KMS-11 (cell line): ENCODE measurements at regions not wholly inside any gene's neighbourhood (a gene's known extent, or its start where the extent isn't known, plus 50 kb on each side); places are given as distances from the start of the nearest gene placed in this dataset.

Source experiments
- H2AFZ ChIP-seq: fragments of 200-600 bp; sonication (generic); 2 replicates; pipeline ENCODE4 v1.6.1; 2016; ENCODE audit warnings: antibody characterized with exemption, mixed run types, low read depth
- H3K27ac ChIP-seq: fragments of 200-600 bp; sonication (generic); 2 replicates; pipeline ENCODE4 v1.6.1; 2016; ENCODE audit warnings: mild to moderate bottlenecking, mixed run types
- H3K27me3 ChIP-seq: fragments of 200-600 bp; sonication (generic); 2 replicates; pipeline ENCODE4 v1.6.1; 2017; ENCODE audit warnings: mild to moderate bottlenecking, low read depth, mixed run types, moderate library complexity; ENCODE audit not compliant: insufficient read depth
- H3K36me3 ChIP-seq: fragments of 200-600 bp; sonication (generic); 2 replicates; pipeline ENCODE4 v1.6.1; 2017; ENCODE audit warnings: mild to moderate bottlenecking, mixed run types; ENCODE audit not compliant: insufficient read depth
- H3K4me1 ChIP-seq: fragments of 200-600 bp; sonication (generic); 2 replicates; pipeline ENCODE4 v1.6.1; 2016; ENCODE audit warnings: mild to moderate bottlenecking, low read depth, mixed run types; ENCODE audit not compliant: poor library complexity, severe bottlenecking
- H3K4me2 ChIP-seq: fragments of 200-600 bp; sonication (generic); 2 replicates; pipeline ENCODE4 v1.7.0; 2016; ENCODE audit warnings: mild to moderate bottlenecking, mixed run types
- H3K4me3 ChIP-seq: fragments of 200-600 bp; sonication (generic); IDR thresholded peaks from 2 replicates; pipeline ENCODE4 v1.6.1; 2017; ENCODE audit warnings: low read depth, low read length, mixed read lengths; ENCODE audit not compliant: insufficient read depth
- H3K79me2 ChIP-seq: fragments of 200-600 bp; sonication (generic); 2 replicates; pipeline ENCODE4 v1.6.1; 2016; ENCODE audit warnings: low read depth, mixed run types; ENCODE audit not compliant: insufficient read depth
- H3K9ac ChIP-seq: fragments of 200-600 bp; sonication (generic); 2 replicates; pipeline ENCODE4 v1.6.1; 2016; ENCODE audit warnings: mild to moderate bottlenecking, mixed run types
- H4K20me1 ChIP-seq: fragments of 200-600 bp; sonication (generic); 2 replicates; pipeline ENCODE4 v1.6.1; 2016; ENCODE audit warnings: mild to moderate bottlenecking, mixed run types; ENCODE audit not compliant: insufficient read depth
- CTCF ChIP-seq: fragments of 200-600 bp; sonication (generic); conservative IDR thresholded peaks from 2 replicates; pipeline ENCODE4 v1.6.1; 2017; ENCODE audit warnings: low read depth, mild to moderate bottlenecking, antibody characterized with exemption, low read length, moderate library complexity, mixed read lengths

DNA sequence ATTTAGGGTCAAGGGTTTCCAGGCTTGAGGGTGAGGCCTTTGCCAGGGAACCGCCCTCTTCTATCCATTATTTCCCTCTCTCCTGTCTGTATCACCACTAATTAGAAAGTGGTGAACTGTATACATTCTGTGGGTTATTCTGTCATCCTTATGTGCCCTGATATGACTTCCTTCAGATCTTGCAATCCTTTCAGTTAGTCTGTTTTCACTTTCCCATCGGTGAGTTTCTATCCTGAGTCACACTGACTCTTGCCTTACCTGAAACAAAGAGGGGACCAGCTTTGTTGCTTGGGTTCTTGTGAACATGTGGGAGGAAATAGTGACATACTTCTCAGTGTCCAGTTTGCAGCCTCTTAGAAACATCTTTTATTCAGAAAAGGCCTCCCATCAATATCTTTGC is 205.4 kb upstream of the GHR start:
- H2AFZ ChIP-seq, result no peak overlapping the region
- H3K27ac ChIP-seq, result no peak overlapping the region
- no peak overlapping the region for H3K4me3 ChIP-seq
- no peaks in the 10 kb centered on the region for H3K27me3 ChIP-seq
- no peak overlapping the region for H3K4me2 ChIP-seq
- no peaks in the 10 kb centered on the region for H3K36me3 ChIP-seq
- TF ChIP-seq CTCF, result no peak
- H3K9ac ChIP-seq, result no peak overlapping the region
- H3K79me2 ChIP-seq, result no peaks in the 10 kb centered on the region
- no peaks in the 10 kb centered on the region for H3K4me1 ChIP-seq
- no peaks in the 10 kb centered on the region for H4K20me1 ChIP-seq

GRCh38 chr5:42225009-42225408 is 198.2 kb upstream of the GHR start:
- H3K9ac ChIP-seq, result no peak overlapping the region
- H3K36me3 ChIP-seq, result no peaks in the 10 kb centered on the region
- no peak overlapping the region for H3K4me3 ChIP-seq
- no peak overlapping the region for H3K27ac ChIP-seq
- TF ChIP-seq CTCF, result no peak
- H3K79me2 ChIP-seq, result no peaks in the 10 kb centered on the region
- no peaks in the 10 kb centered on the region for H4K20me1 ChIP-seq
- H2AFZ ChIP-seq, result no peak overlapping the region
- H3K27me3 ChIP-seq, result no peaks in the 10 kb centered on the region
- no peaks in the 10 kb centered on the region for H3K4me1 ChIP-seq
- no peak overlapping the region for H3K4me2 ChIP-seq

DNA sequence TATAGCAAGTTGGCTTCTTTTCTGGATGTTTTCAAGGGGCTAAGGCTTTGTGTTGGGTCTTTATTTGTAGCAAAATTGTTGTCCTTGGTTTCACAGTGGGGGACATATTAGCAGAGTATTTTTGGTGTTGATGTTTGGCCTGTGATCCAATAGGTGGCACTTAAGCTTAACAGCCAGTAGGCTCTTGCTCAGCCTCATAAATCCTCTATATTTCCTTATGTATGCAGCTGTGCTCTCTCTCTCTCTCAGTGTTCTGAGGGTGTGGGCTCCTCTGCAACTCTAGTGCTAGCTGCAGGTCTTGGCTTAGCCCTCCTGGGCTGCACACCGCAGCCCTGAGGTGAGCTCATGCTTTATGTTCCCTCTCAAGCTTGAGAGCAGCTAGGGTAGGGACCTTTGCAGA is 195.0 kb upstream of the GHR start:
- no peak overlapping the region for H3K9ac ChIP-seq
- H3K36me3 ChIP-seq, result no peaks in the 10 kb centered on the region
- no peaks in the 10 kb centered on the region for H4K20me1 ChIP-seq
- no peak overlapping the region for H3K4me2 ChIP-seq
- no peaks in the 10 kb centered on the region for H3K27me3 ChIP-seq
- H3K4me3 ChIP-seq, result no peak overlapping the region
- TF ChIP-seq CTCF, result no peak
- H3K4me1 ChIP-seq, result no peaks in the 10 kb centered on the region
- H3K27ac ChIP-seq, result no peak overlapping the region
- no peak overlapping the region for H2AFZ ChIP-seq
- H3K79me2 ChIP-seq, result no peaks in the 10 kb centered on the region

DNA sequence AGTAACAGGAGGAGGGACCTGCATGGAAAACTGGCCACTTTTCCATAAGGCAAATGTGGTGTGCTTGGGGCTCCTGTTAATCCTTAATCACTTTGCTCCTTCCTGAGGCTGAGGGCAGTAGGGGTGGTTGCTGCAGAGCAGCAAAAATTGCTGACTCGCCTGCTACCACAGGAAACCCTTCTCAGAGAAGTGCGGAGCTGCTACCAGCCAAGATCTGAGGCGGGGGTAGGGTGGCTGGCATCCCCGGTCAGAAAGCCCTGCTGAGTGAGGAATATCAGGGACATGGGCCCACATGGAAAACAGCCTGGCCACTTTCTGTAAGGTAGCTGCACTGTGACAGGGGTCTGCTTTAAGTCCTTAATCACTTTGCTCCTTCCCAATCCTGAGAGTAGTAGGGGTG is 192.4 kb upstream of the GHR start:
- no peak overlapping the region for H3K4me2 ChIP-seq
- no peak overlapping the region for H3K9ac ChIP-seq
- no peak overlapping the region for H3K4me3 ChIP-seq
- H3K4me1 ChIP-seq, result no peaks in the 10 kb centered on the region
- no peaks in the 10 kb centered on the region for H3K79me2 ChIP-seq
- no peak overlapping the region for H2AFZ ChIP-seq
- no peaks in the 10 kb centered on the region for H3K36me3 ChIP-seq
- H4K20me1 ChIP-seq, result no peaks in the 10 kb centered on the region
- no peaks in the 10 kb centered on the region for H3K27me3 ChIP-seq
- TF ChIP-seq CTCF, result no peak
- no peak overlapping the region for H3K27ac ChIP-seq

DNA sequence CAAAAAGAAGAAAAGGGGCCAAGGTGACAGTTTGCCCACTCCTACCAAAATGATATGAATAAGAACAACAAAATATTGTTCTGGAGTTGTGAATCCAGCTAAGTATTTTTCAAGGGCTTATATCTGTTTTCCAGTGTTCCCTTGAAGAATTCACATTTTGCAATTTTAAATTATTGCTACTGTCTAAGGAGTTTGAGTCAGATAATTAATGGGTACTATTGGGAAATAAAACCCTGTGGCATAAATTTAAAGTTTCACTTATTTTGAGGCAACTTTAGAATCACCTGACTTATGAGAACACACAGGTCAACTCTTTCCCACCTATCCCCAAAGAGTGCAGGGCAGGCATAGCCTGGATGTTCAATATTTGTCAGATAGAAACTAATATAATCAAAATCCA is 188.0 kb upstream of the GHR start:
- no peaks in the 10 kb centered on the region for H3K27me3 ChIP-seq

More for the DNA sequence above, 188.0 kb upstream of the GHR start:
- Histone ChIP-seq H3K4me1 (no peaks in the 10 kb centered on the region), H3K79me2 (no peaks in the 10 kb centered on the region), H3K4me3 (no peak overlapping the region), H4K20me1 (no peaks in the 10 kb centered on the region), H3K27ac (no peak overlapping the region), H3K4me2 (no peak overlapping the region), H3K36me3 (no peaks in the 10 kb centered on the region), H3K9ac (no peak overlapping the region), H2AFZ (no peak overlapping the region)
- no peak for TF ChIP-seq CTCF
